ENCODE measurements at regions not wholly inside any gene's neighbourhood (a gene's known extent, or its start where the extent isn't known, plus 50 kb on each side); places are given as distances from the start of the nearest gene placed in this dataset.

- no TSS peak for BruUV-seq (replicated peaks)
- ChIA-PET CTCF (no interaction called here), POLR2A (no interaction called here)
- Histone ChIP-seq H3K9me1 (replicated peaks; ENCODE audit: control insufficient read depth, extremely low read depth, insufficient read depth, low read length) (no peaks in the 10 kb centered on the region), H3K4me2 (ENCODE audit: insufficient read depth, low read length) (no peak overlapping the region), H3K79me2 (ENCODE audit: control insufficient read depth, insufficient read depth, low read length) (no peaks in the 10 kb centered on the region), H3K36me3 (ENCODE audit: control insufficient read depth in 2 of 2, extremely low read depth in 1 of 2, insufficient read depth in 2 of 2, low read length in 2 of 2) (no peaks in the 10 kb centered on the region), H3K4me3 (replicated peaks in 1 of 3; ENCODE audit: insufficient read depth in 1 of 3, low read depth in 1 of 3, low read length in 3 of 3) (no peak overlapping the region), H4K20me1 (replicated peaks; ENCODE audit: control insufficient read depth, extremely low read depth, insufficient read depth, low read length) (no peaks in the 10 kb centered on the region), H3K9me3 (replicated peaks; ENCODE audit: control insufficient read depth, insufficient read depth, low read length) (peaks cover 2% of the 10 kb centered on the region), H3K27me3 (ENCODE audit: control insufficient read depth in 2 of 2, insufficient read depth in 2 of 2, low read length in 2 of 2) (no peaks in the 10 kb centered on the region), H2AFZ (ENCODE audit: low read depth, low read length) (no peak overlapping the region), H3K9ac (replicated peaks; ENCODE audit: extremely low read depth, insufficient read depth, low read length) (no peak overlapping the region), H3K4me1 (ENCODE audit: control insufficient read depth, extremely low read depth, insufficient read depth, low read length) (no peaks in the 10 kb centered on the region), H3K27ac (ENCODE audit: insufficient read depth, low read depth, low read length) (no peak overlapping the region)
- no peak for FAIRE-seq
- TF ChIP-seq JUN (IDR thresholded peaks at IDR 0.05; ENCODE audit: borderline replicate concordance, insufficient read depth, insufficient read length, low read depth), result no peak
- TF ChIP-seq MYC (IDR thresholded peaks at IDR 0.05; ENCODE audit: low read depth, low read length), result no peak
- TF ChIP-seq, protein P1, sequence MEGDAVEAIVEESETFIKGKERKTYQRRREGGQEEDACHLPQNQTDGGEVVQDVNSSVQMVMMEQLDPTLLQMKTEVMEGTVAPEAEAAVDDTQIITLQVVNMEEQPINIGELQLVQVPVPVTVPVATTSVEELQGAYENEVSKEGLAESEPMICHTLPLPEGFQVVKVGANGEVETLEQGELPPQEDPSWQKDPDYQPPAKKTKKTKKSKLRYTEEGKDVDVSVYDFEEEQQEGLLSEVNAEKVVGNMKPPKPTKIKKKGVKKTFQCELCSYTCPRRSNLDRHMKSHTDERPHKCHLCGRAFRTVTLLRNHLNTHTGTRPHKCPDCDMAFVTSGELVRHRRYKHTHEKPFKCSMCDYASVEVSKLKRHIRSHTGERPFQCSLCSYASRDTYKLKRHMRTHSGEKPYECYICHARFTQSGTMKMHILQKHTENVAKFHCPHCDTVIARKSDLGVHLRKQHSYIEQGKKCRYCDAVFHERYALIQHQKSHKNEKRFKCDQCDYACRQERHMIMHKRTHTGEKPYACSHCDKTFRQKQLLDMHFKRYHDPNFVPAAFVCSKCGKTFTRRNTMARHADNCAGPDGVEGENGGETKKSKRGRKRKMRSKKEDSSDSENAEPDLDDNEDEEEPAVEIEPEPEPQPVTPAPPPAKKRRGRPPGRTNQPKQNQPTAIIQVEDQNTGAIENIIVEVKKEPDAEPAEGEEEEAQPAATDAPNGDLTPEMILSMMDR (IDR thresholded peaks at IDR 0.05; ENCODE audit: extremely low read depth in 1 of 2, insufficient read depth in 1 of 2, low read depth in 1 of 2, low read length in 2 of 2), result no peak
- TF ChIP-seq, protein P2, sequence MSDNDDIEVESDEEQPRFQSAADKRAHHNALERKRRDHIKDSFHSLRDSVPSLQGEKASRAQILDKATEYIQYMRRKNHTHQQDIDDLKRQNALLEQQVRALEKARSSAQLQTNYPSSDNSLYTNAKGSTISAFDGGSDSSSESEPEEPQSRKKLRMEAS (IDR thresholded peaks at IDR 0.05; ENCODE audit: insufficient read depth, insufficient read length), result no peak
- DNase-seq (ENCODE audit: low read depth, low spot score), result no peak
- intact Hi-C loops (cut with micrococcal nuclease), result no loop called here
- dilution Hi-C loops (cut with MboI; ENCODE audit: extremely low pct_ligation_motif_present, low sequenced_read_pairs), result no loop called here
These were observed 119.6 kb upstream of the NPY start for GRCh38 chr7:24164401-24164800.

GRCh38 chr7:24169077-24169624 lies 114.8 kb upstream of the NPY start:
- H4K20me1 ChIP-seq (replicated peaks; ENCODE audit: control insufficient read depth, extremely low read depth, insufficient read depth, low read length), result no peaks in the 10 kb centered on the region
- H3K4me3 ChIP-seq (replicated peaks in 1 of 3; ENCODE audit: insufficient read depth in 1 of 3, low read depth in 1 of 3, low read length in 3 of 3), result no peak overlapping the region
- no peak overlapping the region for H3K9ac ChIP-seq (replicated peaks; ENCODE audit: extremely low read depth, insufficient read depth, low read length)
- DNase-seq (ENCODE audit: low read depth, low spot score), result no peak
- BruUV-seq (replicated peaks), result no TSS peak
- H3K36me3 ChIP-seq (ENCODE audit: control insufficient read depth in 2 of 2, extremely low read depth in 1 of 2, insufficient read depth in 2 of 2, low read length in 2 of 2), result no peaks in the 10 kb centered on the region
- no peak overlapping the region for H3K4me2 ChIP-seq (ENCODE audit: insufficient read depth, low read length)
- H3K4me1 ChIP-seq (ENCODE audit: control insufficient read depth, extremely low read depth, insufficient read depth, low read length), result no peaks in the 10 kb centered on the region
- no peaks in the 10 kb centered on the region for H3K79me2 ChIP-seq (ENCODE audit: control insufficient read depth, insufficient read depth, low read length)
- intact Hi-C loops (cut with micrococcal nuclease) (no loop called here), dilution Hi-C loops (cut with MboI; ENCODE audit: extremely low pct_ligation_motif_present, low sequenced_read_pairs) (no loop called here)
- no peak overlapping the region for H2AFZ ChIP-seq (ENCODE audit: low read depth, low read length)
- H3K9me3 ChIP-seq (replicated peaks; ENCODE audit: control insufficient read depth, insufficient read depth, low read length), result peaks cover 2% of the 10 kb centered on the region
- no peaks in the 10 kb centered on the region for H3K27me3 ChIP-seq (ENCODE audit: control insufficient read depth in 2 of 2, insufficient read depth in 2 of 2, low read length in 2 of 2)
- no peak overlapping the region for H3K27ac ChIP-seq (ENCODE audit: insufficient read depth, low read depth, low read length)
- H3K9me1 ChIP-seq (replicated peaks; ENCODE audit: control insufficient read depth, extremely low read depth, insufficient read depth, low read length), result no peaks in the 10 kb centered on the region
- ChIA-PET CTCF (no interaction called here), POLR2A (no interaction called here)
- TF ChIP-seq MYC (IDR thresholded peaks at IDR 0.05; ENCODE audit: low read depth, low read length), result no peak
- no peak for TF ChIP-seq JUN (IDR thresholded peaks at IDR 0.05; ENCODE audit: borderline replicate concordance, insufficient read depth, insufficient read length, low read depth)
- no peak for TF ChIP-seq EZH2 (IDR thresholded peaks at IDR 0.05; ENCODE audit: borderline replicate concordance, low read depth, low read length, severe bottlenecking)
- no peak for TF ChIP-seq FOS (IDR thresholded peaks at IDR 0.05; ENCODE audit: borderline replicate concordance, insufficient read depth, low read length)
- TF ChIP-seq GATA2 (IDR thresholded peaks at IDR 0.05; ENCODE audit: insufficient read depth, insufficient read length, low read depth, low read length), result no peak
- TF ChIP-seq, protein P2 (IDR thresholded peaks at IDR 0.05; ENCODE audit: insufficient read depth, insufficient read length), result no peak
- TF ChIP-seq POLR2A (IDR thresholded peaks at IDR 0.05; ENCODE audit: low read depth, low read length), result no peak
- no peak for TF ChIP-seq POLR2AphosphoS5 (IDR thresholded peaks at IDR 0.05; ENCODE audit: insufficient read depth, low read depth, low read length)
- TF ChIP-seq, protein P1 (IDR thresholded peaks at IDR 0.05; ENCODE audit: extremely low read depth in 1 of 2, insufficient read depth in 1 of 2, low read depth in 1 of 2, low read length in 2 of 2), result no peak
- FAIRE-seq, result no peak

Measured in endothelial cell of umbilical vein (primary cell).